Activated CD4-positive, alpha-beta T cell treated with anti-CD3 and anti-CD28 coated beads, Interleukin-2, Interleukin-6, amounts not matched to agents 100 ng/mL and 50 ng/mL, durations not matched to agents 16 hours and 8 hours (primary cell): ENCODE measurements at regions not wholly inside any gene's neighbourhood (a gene's known extent, or its start where the extent isn't known, plus 50 kb on each side); places are given as distances from the start of the nearest gene placed in this dataset.

Experiments
- DNase-seq: peaks from one replicate; pipeline ENCODE4 v3.0.0-alpha.2; 2020

- DNase-seq, result no peak
Measured at GRCh38 chr16:86396422-86396821, 113.9 kb upstream of the FOXF1 start.

GRCh38 chr16:86396901-86397311 lies 113.4 kb upstream of the FOXF1 start:
- DNase-seq, result no peak

- DNase-seq, result no peak
Measured at GRCh38 chr16:86398201-86398600, 112.1 kb upstream of the FOXF1 start.

- no peak for DNase-seq
Measured at GRCh38 chr16:86398622-86399021, 111.7 kb upstream of the FOXF1 start.

- DNase-seq, result no peak
Measured at GRCh38 chr16:86401126-86401525, 109.2 kb upstream of the FOXF1 start.

- DNase-seq, result no peak
Measured at GRCh38 chr16:86403085-86403484, 107.2 kb upstream of the FOXF1 start.

GRCh38 chr16:86403541-86404163 lies 106.7 kb upstream of the FOXF1 start:
- DNase-seq, result no peak

- no peak for DNase-seq
Measured at GRCh38 chr16:86404678-86405077, 105.6 kb upstream of the FOXF1 start.

- DNase-seq, result no peak
Measured at GRCh38 chr16:86405319-86405718, 105.0 kb upstream of the FOXF1 start.

GRCh38 chr16:86406056-86406455 lies 104.3 kb upstream of the FOXF1 start:
- DNase-seq, result no peak

GRCh38 chr16:86408685-86409084 lies 101.6 kb upstream of the FOXF1 start:
- no peak for DNase-seq

- DNase-seq, result no peak
Measured at GRCh38 chr16:86410081-86410480, 100.2 kb upstream of the FOXF1 start.

- DNase-seq, result no peak
Measured at GRCh38 chr16:86410529-86410928, 99.8 kb upstream of the FOXF1 start.

- DNase-seq, result no peak
Measured at GRCh38 chr16:86411897-86412296, 98.4 kb upstream of the FOXF1 start.

- DNase-seq, result no peak
Measured at GRCh38 chr16:86414991-86415740, 95.2 kb upstream of the FOXF1 start.

- no peak for DNase-seq
Measured at GRCh38 chr16:86418981-86419380, 91.3 kb upstream of the FOXF1 start.

GRCh38 chr16:86419518-86419917 lies 90.8 kb upstream of the FOXF1 start:
- no peak for DNase-seq

- no peak for DNase-seq
Measured at GRCh38 chr16:86421995-86422394, 88.3 kb upstream of the FOXF1 start.

GRCh38 chr16:86424398-86424797 lies 85.9 kb upstream of the FOXF1 start:
- no peak for DNase-seq

- no peak for DNase-seq
Measured at GRCh38 chr16:86424985-86425384, 85.3 kb upstream of the FOXF1 start.

- no peak for DNase-seq
Measured at GRCh38 chr16:86426063-86426642, 84.2 kb upstream of the FOXF1 start.

GRCh38 chr16:86427433-86427851 lies 82.9 kb upstream of the FOXF1 start:
- no peak for DNase-seq

- DNase-seq, result no peak
Measured at GRCh38 chr16:86428729-86429517, 81.4 kb upstream of the FOXF1 start.

GRCh38 chr16:86429663-86430062 lies 80.7 kb upstream of the FOXF1 start:
- no peak for DNase-seq
